ENCODE measurements at regions not wholly inside any gene's neighbourhood (a gene's known extent, or its start where the extent isn't known, plus 50 kb on each side); places are given as distances from the start of the nearest gene placed in this dataset.
"Not testable (repeated sequence)": the region's sequence is repeated elsewhere in the genome, so short reads cannot be mapped to it uniquely, and the experiment has no call there.

GRCh38 chr2:87633287-87633963, 114.5 kb upstream of the PLGLB2 start:
- DNase-seq, result not testable (repeated sequence)

DNA sequence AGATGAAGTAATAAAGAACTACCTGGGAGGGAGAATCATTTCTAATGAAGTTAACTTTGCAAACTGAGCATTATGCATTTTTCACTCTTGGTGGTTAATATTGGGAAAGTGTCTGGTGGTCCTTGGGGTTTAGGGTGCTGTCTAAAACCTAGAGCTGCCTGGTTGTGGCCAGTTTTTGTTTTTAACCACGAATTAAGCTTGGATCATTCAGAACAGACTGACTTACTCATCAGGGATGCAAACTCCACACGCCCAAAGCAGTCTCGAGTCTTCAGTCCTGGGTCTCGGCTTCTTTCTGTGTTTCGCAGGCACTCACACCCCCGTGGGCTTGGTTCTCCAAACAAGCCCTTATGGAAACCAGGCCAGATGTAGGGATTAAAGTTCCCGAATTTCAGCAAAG, 113.8 kb upstream of the PLGLB2 start:
- DNase-seq, result not testable (repeated sequence)

DNA sequence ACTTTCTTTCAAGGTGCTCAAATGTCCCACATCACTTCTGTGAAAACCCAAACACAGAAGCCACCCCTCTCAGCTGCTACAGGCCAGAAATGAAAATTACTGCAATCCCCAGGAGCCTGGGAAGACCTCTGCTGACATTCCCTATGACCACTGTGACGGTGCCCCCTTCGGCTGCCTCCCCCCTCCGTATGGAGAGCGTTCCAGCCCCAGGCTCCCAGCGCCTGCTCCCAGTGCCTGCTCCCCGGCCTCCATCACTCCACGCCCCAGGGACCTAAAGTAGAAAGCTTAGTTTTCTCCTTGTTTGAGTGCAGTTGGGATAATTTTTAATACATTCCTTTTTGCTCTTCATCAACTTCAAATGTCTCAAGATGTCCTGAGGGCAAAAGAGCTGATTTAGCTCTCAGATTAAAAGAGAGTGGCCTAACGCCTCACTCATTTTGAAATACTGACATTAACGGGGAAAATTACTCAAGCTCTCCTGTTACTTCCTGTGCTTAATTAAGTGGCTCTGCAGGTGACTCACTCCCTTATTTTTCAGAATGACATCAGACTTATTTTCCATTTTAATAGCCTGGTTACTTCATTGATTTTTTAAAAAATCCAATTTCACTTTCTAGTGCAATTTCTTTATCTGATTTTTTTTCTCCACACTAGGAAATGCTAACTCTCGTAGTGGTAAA, 112.8 kb upstream of the PLGLB2 start:
- not testable (repeated sequence) for DNase-seq

DNA sequence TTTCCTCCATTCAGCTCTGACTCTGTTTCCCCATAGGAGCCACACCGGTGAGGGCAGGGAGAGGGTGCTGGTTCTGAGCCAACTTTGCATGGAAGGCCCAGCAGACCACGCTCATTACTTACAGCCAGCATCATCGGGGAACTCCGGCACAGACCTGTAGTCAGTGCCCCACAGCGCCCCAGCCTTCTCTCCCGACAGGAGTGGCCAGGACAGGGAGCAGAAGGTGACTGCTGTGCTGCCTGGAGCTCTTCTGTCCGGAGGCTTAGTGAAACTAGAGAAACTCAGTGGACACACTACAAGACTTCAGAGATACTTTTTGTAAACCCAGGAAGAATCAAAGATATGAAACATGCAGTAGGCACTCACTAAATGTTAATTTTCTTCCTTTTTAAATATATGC, 111.6 kb upstream of the PLGLB2 start:
- DNase-seq, result not testable (repeated sequence)

DNA sequence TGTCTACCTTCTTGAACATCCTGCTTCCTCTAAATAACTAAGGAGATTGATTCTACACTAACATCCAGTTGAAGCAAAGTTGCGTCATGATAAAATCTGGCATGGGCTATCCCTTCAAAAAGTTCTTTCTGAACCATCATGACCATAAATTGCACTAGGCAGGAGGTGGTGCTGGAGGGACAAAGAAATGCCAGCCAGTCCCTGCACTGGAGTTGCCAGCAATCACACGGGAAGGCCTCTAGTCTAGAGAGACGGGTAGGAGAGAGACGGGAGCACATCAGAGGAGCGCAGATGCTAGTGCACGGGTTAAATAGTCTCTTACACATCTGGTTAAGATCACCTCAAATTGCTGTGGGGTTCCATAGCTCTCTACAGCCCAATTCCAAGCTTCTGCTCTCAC, 111.2 kb upstream of the PLGLB2 start:
- not testable (repeated sequence) for DNase-seq

GRCh38 chr2:87637249-87637990, 110.5 kb upstream of the PLGLB2 start:
- not testable (repeated sequence) for DNase-seq

- DNase-seq, result not testable (repeated sequence)
Measured at GRCh38 chr2:87638114-87638807, 109.6 kb upstream of the PLGLB2 start.

DNA sequence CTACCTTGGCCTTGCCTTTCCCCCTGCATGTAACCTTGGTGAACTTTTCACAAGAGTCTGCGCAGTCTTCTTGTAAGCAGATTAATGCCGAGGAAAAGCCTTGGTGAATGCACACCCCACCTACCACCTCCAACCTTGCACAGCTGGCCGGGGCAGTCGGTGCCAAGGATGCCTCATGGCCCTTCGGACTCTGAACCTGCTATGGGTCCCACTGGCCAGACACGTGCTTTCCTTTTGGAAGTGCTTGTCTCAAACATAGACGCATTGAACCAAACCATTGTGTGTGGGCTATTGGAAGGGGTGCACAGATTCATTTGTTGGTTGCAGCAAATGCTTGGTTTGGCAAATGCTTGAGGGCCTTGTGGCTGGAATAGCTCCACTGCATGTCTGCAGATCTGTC, 109.0 kb upstream of the PLGLB2 start:
- not testable (repeated sequence) for DNase-seq

GRCh38 chr2:87639801-87640440, 108.0 kb upstream of the PLGLB2 start:
- not testable (repeated sequence) for DNase-seq

DNA sequence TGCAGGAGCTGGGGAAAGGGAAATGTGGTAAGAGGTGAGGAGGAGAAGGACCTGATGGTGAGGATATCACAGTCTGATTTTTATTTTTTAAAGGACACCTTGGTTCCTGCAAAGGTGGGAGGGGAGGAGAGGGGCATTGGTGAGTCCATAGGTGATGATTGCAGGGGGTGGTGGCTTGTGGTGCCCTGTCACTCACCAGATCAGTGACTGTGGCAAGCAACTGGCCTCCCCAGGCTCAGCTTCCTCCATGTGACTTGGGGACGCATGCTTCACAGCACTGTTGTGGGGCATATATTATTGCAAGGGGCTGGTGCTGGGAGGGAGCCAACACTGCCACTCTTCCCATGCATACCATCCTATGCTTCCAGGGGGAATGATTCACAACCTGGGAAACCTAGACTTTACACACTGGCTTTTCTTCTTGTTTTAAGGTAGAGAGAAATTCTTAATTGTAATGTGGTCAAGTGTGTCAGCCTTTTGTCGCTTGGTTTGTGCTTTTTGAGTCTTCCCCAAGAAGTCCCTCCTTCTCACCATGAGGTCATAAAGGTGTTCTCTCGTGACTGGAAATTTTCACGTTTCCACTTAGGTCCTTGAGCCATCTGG, 106.8 kb upstream of the PLGLB2 start:
- DNase-seq, result not testable (repeated sequence)

GRCh38 chr2:87643165-87643564, 104.7 kb upstream of the PLGLB2 start:
- DNase-seq, result not testable (repeated sequence)

DNA sequence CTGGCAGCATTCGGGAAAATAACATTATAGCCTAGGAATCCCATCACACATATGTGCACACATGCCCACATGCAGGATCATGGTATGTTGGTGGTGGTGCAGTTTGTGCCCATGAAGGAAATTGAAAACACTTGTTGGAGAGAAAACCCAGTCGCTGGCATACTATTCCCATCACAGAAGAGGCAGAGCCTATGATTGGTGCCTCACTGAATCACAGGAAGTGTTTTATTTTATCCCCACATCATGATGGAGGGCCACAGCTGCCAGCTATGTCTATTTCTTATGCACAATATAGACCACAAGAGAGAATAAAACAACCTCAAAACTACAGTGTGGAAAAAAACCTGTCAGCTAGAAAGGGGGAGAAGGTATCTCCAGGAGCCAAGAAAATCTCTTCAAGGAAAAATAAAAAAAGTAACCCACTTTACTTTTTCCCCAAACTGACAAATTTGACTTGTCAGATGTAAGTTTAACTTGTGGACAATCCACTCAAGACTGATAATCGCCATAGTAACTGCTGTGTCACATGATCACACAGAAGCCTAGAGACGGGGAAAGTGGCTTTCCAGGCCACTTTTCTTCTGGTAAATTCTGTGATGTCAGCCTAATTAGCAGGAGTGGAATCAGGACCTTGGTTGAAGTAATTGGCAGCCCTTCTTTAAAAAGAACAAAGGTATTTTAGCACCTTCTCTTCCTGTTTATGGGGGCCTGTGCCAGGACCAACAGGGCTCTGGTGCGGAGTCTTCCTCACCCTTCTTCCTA, 100.0 kb upstream of the PLGLB2 start:
- DNase-seq, result not testable (repeated sequence)

- DNase-seq, result not testable (repeated sequence)
Measured at GRCh38 chr2:87648815-87649214, 99.1 kb upstream of the PLGLB2 start.

DNA sequence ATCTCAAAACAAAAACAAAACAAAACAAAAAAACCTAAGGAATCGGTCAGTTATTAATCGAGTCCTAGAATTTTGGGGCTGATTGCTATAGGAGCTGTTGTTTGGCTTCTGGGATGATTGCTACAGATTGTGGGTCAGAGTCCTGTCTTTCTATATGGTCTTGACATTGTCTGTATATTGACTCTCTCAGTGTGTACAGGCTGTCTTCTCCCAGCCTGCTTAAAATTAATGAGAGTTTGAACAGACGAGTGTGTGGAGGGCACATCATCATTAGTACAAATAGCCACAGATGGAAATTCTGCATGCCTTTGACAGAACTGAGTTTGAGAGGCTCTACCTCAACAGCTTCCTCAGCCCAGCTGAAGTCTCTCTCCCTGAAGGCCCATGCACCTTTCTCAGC, 98.0 kb upstream of the PLGLB2 start:
- not testable (repeated sequence) for DNase-seq

DNA sequence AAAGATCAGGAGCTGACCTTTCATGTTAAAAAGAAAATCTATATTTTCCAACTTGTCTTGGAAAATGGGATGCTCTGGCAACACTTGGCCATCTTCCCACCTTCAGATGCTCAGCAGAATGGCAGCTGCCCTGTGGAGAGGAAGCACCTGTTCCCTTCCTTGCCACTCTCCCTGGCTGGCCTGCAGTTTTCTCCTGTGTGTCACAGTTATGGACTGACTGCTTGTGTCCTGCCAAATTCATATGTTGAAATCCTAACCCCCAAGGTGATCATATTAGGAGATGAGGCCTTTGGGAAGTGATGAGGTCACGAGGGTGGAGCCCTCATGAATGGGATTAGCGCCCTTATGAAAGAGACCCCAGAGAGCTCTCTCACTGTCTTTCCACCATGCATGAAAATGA, 97.0 kb upstream of the PLGLB2 start:
- not testable (repeated sequence) for DNase-seq

DNA sequence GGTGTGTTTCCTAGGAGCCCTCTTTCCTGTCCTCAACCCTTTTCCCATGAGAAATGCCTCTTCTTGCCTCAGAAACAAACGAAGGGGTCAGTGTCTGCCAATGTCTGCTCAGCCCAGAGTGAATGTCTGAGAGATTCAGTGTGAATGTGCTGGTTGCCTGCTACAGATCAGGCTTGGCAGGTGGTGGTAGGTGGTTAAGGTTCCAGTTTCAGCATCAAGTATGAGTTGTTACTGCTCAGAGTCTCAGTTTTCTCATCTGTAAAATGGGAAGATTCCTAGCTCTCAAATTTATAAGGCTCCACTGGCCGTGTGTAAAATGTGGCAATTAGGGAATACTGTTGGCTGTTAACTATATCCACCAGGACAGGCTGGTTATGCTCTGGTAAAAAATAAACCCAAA, 96.3 kb upstream of the PLGLB2 start:
- DNase-seq, result not testable (repeated sequence)

GRCh38 chr2:87653373-87653772, 94.5 kb upstream of the PLGLB2 start:
- DNase-seq, result not testable (repeated sequence)

DNA sequence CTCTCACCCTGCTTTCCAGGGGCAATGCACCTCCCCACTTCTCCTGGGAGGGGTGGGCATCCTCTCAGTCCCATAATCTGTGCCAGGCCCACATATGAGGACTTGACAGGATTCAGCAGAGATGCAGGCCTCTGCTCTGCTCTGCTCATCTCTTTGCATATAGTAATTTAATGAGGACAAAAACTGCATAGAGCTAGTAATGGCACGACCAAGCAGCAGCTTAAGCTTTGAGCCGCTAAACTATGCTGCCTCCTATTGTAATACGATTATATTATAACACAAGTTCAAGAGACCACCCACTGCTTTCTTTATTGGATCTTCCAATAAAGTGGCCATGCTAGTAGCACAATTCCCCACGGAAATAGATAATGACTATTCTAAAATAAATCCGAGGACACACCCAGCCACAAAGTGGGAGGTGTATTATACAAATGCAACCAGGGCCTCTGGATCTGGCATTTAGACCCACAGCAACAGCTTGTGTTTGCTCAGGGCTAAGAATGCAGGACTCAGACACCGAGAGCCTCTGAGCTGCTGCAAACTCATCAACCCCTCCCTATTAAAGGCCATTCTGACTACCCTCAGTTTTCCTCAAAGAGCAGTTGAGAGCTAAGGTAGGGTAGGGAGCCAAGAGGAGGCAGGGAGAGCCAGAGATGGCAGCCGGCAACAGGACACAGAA, 93.6 kb upstream of the PLGLB2 start:
- not testable (repeated sequence) for DNase-seq

- not testable (repeated sequence) for DNase-seq
Measured at GRCh38 chr2:87657915-87658314, 90.0 kb upstream of the PLGLB2 start.

DNA sequence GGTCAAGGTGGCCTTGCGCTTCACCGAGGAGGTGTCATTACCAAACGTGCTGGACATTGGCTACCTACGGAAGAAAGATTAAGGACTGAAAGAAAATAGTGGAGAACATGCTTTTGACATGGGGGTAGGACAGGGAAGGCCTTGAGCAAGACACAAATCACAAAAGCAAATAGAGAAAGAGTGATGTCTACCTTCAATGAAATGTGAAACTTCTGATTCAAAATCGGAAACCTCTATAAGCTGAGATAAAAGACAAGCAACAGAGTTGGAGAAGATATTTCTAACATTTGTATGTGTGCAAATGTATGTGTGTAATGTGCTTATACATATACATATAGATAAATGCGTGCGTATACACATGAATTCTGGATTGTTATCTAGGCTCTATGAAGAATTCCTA, 89.5 kb upstream of the PLGLB2 start:
- DNase-seq, result not testable (repeated sequence)

DNA sequence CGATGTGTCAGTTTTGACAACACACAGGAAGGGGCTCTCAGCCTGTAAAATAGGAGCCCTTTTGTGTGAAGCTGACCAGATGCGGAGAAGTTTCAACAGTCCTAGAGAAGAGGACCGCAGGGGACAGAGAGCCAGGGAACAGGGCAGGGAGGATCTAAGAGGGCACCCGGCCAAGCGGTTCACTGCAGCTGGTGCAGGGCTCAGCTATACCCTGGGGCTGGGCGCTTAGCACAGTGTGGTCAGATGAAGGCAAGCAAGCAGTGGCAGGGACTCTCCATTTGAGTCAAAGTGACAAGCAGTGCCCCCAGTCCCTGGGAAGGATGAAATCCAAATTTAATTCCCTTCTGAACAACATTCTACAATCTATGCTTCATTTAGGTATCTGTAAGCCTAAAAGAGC, 88.9 kb upstream of the PLGLB2 start:
- DNase-seq, result not testable (repeated sequence)

All from activated CD4-positive, alpha-beta T cell treated with anti-CD3 and anti-CD28 coated beads, Interleukin-2, amount 50 U/mL, for 1 hour (primary cell).